H9 (cell line): ENCODE measurements at regions not wholly inside any gene's neighbourhood (a gene's known extent, or its start where the extent isn't known, plus 50 kb on each side); places are given as distances from the start of the nearest gene placed in this dataset.

Experiments
- DNase-seq: peaks from one replicate; pipeline ENCODE4 v3.0.0-alpha.2; 2017
- H2AFZ ChIP-seq: one replicate; pipeline ENCODE4 v1.6.1; 2013; ENCODE audit warnings: mild to moderate bottlenecking, low read length, control low read depth, moderate library complexity
- H2AK5ac ChIP-seq: 2 replicates; pipeline ENCODE4 v1.6.1; 2013; ENCODE audit warnings: low read length, control low read depth, mixed read lengths; ENCODE audit not compliant: insufficient read length
- H2BK120ac ChIP-seq: one replicate; pipeline ENCODE4 v1.6.1; 2013; ENCODE audit warnings: low read depth, mild to moderate bottlenecking, low read length, control low read depth, inconsistent platforms; ENCODE audit not compliant: poor library complexity, severe bottlenecking
- H2BK12ac ChIP-seq: 2 replicates; pipeline ENCODE4 v1.6.1; 2013; ENCODE audit warnings: low read length, control low read depth, mixed read lengths, low read depth; ENCODE audit not compliant: insufficient read length
- H2BK15ac ChIP-seq: 2 replicates; pipeline ENCODE4 v1.6.1; 2013; ENCODE audit warnings: low read depth, low read length, control low read depth
- H2BK20ac ChIP-seq: one replicate; pipeline ENCODE4 v1.6.1; 2013; ENCODE audit warnings: low read depth, mild to moderate bottlenecking, low read length, control low read depth, inconsistent platforms; ENCODE audit not compliant: poor library complexity, severe bottlenecking
- H2BK5ac ChIP-seq: 2 replicates; pipeline ENCODE4 v1.6.1; 2013; ENCODE audit warnings: low read length, control low read depth, mixed read lengths; ENCODE audit not compliant: insufficient read length
- H3K14ac ChIP-seq: 2 replicates; pipeline ENCODE4 v1.6.1; 2013; ENCODE audit warnings: low read length, control low read depth; ENCODE audit not compliant: insufficient read depth
- H3K18ac ChIP-seq: 2 replicates; pipeline ENCODE4 v1.6.1; 2013; ENCODE audit warnings: low read depth, mild to moderate bottlenecking, mixed read lengths, low read length, control low read depth; ENCODE audit not compliant: insufficient read length
- H3K23ac ChIP-seq: 2 replicates; pipeline ENCODE4 v1.6.1; 2013; ENCODE audit warnings: low read length, control low read depth, mixed read lengths, low read depth; ENCODE audit not compliant: insufficient read length
- H3K23me2 ChIP-seq: 2 replicates; pipeline ENCODE4 v1.6.1; 2013; ENCODE audit warnings: low read depth, mild to moderate bottlenecking, mixed read lengths, low read length, control low read depth; ENCODE audit not compliant: insufficient read length, poor library complexity, severe bottlenecking
- H3K27ac ChIP-seq: 2 replicates; pipeline ENCODE4 v1.5.1; 2013; ENCODE audit warnings: low read length, control low read depth, mixed read lengths, low read depth; ENCODE audit not compliant: insufficient read length
- H3K27me3 ChIP-seq: 2 replicates; pipeline ENCODE4 v1.6.1; 2013; ENCODE audit warnings: low read length, control low read depth, inconsistent platforms; ENCODE audit not compliant: insufficient read depth
- H3K4ac ChIP-seq: 2 replicates; pipeline ENCODE4 v1.6.1; 2013; ENCODE audit warnings: low read depth, mild to moderate bottlenecking, control low read depth, inconsistent platforms, low read length, moderate library complexity
- H3K4me1 ChIP-seq: 2 replicates; pipeline ENCODE4 v1.6.1; 2013; ENCODE audit warnings: low read length, control low read depth, inconsistent platforms; ENCODE audit not compliant: insufficient read depth
- H3K4me2 ChIP-seq: 2 replicates; pipeline ENCODE4 v1.6.1; 2013; ENCODE audit warnings: low read length, control low read depth, mixed read lengths; ENCODE audit not compliant: insufficient read length, insufficient read depth
- H3K56ac ChIP-seq: 2 replicates; pipeline ENCODE4 v1.6.1; 2013; ENCODE audit warnings: low read depth, mild to moderate bottlenecking, mixed read lengths, low read length, control low read depth; ENCODE audit not compliant: insufficient read length
- H3K79me1 ChIP-seq: 2 replicates; pipeline ENCODE4 v1.6.1; 2013; ENCODE audit warnings: low read depth, mild to moderate bottlenecking, moderate library complexity, low read length, control low read depth, inconsistent platforms; ENCODE audit not compliant: insufficient read depth, poor library complexity, severe bottlenecking
- H3K79me2 ChIP-seq: 2 replicates; pipeline ENCODE4 v1.6.1; 2013; ENCODE audit warnings: low read length, control low read depth, inconsistent platforms; ENCODE audit not compliant: insufficient read depth
- H3K9ac ChIP-seq: 2 replicates; pipeline ENCODE4 v1.6.1; 2013; ENCODE audit warnings: low read length, control low read depth, mixed read lengths; ENCODE audit not compliant: insufficient read length; ENCODE audit errors: extremely low read depth
- H3K9me3 ChIP-seq: one replicate; pipeline ENCODE4 v1.6.1; 2013; ENCODE audit warnings: low read depth, low read length, inconsistent platforms; ENCODE audit not compliant: control insufficient read depth
- H3T11ph ChIP-seq: one replicate; pipeline ENCODE4 v1.6.1; 2013; ENCODE audit warnings: mild to moderate bottlenecking, low read length, control low read depth, inconsistent platforms
- H4K20me1 ChIP-seq: one replicate; pipeline ENCODE4 v1.6.1; 2013; ENCODE audit not compliant: control insufficient read depth, insufficient read length, insufficient read depth
- H4K5ac ChIP-seq: 2 replicates; pipeline ENCODE4 v1.6.1; 2013; ENCODE audit warnings: low read depth, mild to moderate bottlenecking, mixed read lengths, low read length, control low read depth; ENCODE audit not compliant: insufficient read length
- H4K8ac ChIP-seq: replicated peaks from 2 replicates; pipeline ENCODE4 v1.6.1; 2013; ENCODE audit warnings: low read length, control low read depth, mixed read lengths, low read depth; ENCODE audit not compliant: insufficient read length
- H4K91ac ChIP-seq: 2 replicates; pipeline ENCODE4 v1.6.1; 2013; ENCODE audit warnings: low read depth, mild to moderate bottlenecking, moderate library complexity, mixed read lengths, low read length, control low read depth; ENCODE audit not compliant: insufficient read length
- H3K27ac Mint-ChIP-seq, 3 experiments: 2 replicates in 2 of 3; 3 replicates in 1 of 3; pipeline ENCODE4 v1.8.0; 2020 to 2021; ENCODE audit warnings: mixed read lengths in 3 of 3, mild to moderate bottlenecking in 1 of 3, moderate library complexity in 1 of 3
- H3K27me3 Mint-ChIP-seq: 2 replicates; pipeline ENCODE4 v1.8.0; 2021; ENCODE audit warnings: low read depth, mild to moderate bottlenecking, moderate library complexity, mixed read lengths
- H3K36me3 Mint-ChIP-seq, 3 experiments: 2 replicates in 2 of 3; 3 replicates in 1 of 3; pipeline ENCODE4 v1.8.0; 2020 to 2021; ENCODE audit warnings: low read depth in 3 of 3, mixed read lengths in 3 of 3; ENCODE audit not compliant: insufficient read depth in 1 of 3
- H3K4me1 Mint-ChIP-seq, 2 experiments: 2 replicates each; pipeline ENCODE4 v1.8.0; 2020; ENCODE audit warnings: mixed read lengths in 2 of 2
- H3K4me3 Mint-ChIP-seq, 2 experiments: 2 replicates in 1 of 2; 3 replicates in 1 of 2; pipeline ENCODE4 v1.8.0; 2020 to 2021; ENCODE audit warnings: mild to moderate bottlenecking in 2 of 2, mixed read lengths in 2 of 2, moderate library complexity in 1 of 2
- H3K9me3 Mint-ChIP-seq, 2 experiments: 2 replicates in 1 of 2; 3 replicates in 1 of 2; pipeline ENCODE4 v1.8.0; 2020; ENCODE audit warnings: mild to moderate bottlenecking in 2 of 2, mixed read lengths in 2 of 2, moderate library complexity in 1 of 2
- TF ChIP-seq, protein P1 (sequence below): fragments of 200-600 bp; sonication (generic); conservative IDR thresholded peaks from 3 replicates; pipeline ENCODE4 v1.8.0; 2021; ENCODE audit warnings: antibody characterized with exemption, mild to moderate bottlenecking

DNA sequence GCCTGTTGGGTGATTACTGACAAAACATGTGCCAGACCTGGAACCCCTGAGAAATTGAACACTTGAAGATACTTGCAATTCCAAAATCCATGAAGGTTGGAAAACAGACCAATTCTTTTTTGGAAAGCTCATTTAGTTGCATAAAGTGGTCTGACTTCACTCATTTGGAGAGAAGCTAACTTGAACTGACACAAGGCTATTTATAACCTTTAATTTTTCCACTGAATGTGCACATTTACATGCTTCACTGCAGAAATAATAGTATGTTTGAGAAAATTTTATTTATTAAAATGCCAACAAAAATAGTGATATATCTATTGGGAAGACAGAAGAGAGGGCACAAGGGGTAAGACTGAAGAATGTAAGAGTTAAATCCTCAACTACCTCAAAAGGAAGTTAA lies 92.1 kb downstream of the MOBP start:
- Mint-ChIP-seq H3K27me3 (no peaks in the 10 kb centered on the region), H3K4me3 (no peak overlapping the region), H3K27ac (no peak overlapping the region), H3K4me1 (0 out of 4 replicates have a peak, but pooled peaks cover 0 to 2% of the 10 kb centered on the region in 2 experiments), H3K9me3 (peaks cover 2 to 8% of the 10 kb centered on the region in 2 experiments; a peak in 2 of 5 replicates), H3K36me3 (no peaks in the 10 kb centered on the region; a peak in 1 of 7 replicates)
- Histone ChIP-seq H3K79me1 (no peaks in the 10 kb centered on the region), H2AFZ (no peak overlapping the region), H3K23me2 (no peaks in the 10 kb centered on the region), H3K79me2 (no peaks in the 10 kb centered on the region), H3K4ac (no peak overlapping the region), H4K5ac (no peak overlapping the region), H4K8ac (no peak overlapping the region), H2AK5ac (no peak overlapping the region), H3K9me3 (no peaks in the 10 kb centered on the region), H3T11ph (no peak overlapping the region), H3K56ac (no peak overlapping the region), H3K4me2 (no peak overlapping the region), H2BK20ac (no peak overlapping the region), H2BK120ac (no peak overlapping the region), H3K27ac (no peak overlapping the region), H3K23ac (no peak overlapping the region), H3K18ac (no peak overlapping the region), H3K4me1 (no peaks in the 10 kb centered on the region), H3K27me3 (no peaks in the 10 kb centered on the region), H2BK5ac (no peak overlapping the region), H3K9ac (no peak overlapping the region), H2BK15ac (no peak overlapping the region), H4K91ac (no peak overlapping the region), H3K14ac (no peak overlapping the region), H2BK12ac (no peak overlapping the region), H4K20me1 (no peaks in the 10 kb centered on the region)
- DNase-seq: no peak
- TF ChIP-seq, protein P1, sequence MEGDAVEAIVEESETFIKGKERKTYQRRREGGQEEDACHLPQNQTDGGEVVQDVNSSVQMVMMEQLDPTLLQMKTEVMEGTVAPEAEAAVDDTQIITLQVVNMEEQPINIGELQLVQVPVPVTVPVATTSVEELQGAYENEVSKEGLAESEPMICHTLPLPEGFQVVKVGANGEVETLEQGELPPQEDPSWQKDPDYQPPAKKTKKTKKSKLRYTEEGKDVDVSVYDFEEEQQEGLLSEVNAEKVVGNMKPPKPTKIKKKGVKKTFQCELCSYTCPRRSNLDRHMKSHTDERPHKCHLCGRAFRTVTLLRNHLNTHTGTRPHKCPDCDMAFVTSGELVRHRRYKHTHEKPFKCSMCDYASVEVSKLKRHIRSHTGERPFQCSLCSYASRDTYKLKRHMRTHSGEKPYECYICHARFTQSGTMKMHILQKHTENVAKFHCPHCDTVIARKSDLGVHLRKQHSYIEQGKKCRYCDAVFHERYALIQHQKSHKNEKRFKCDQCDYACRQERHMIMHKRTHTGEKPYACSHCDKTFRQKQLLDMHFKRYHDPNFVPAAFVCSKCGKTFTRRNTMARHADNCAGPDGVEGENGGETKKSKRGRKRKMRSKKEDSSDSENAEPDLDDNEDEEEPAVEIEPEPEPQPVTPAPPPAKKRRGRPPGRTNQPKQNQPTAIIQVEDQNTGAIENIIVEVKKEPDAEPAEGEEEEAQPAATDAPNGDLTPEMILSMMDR: no peak
